ENCODE measurements at regions not wholly inside any gene's neighbourhood (a gene's known extent, or its start where the extent isn't known, plus 50 kb on each side); places are given as distances from the start of the nearest gene placed in this dataset.

DNA sequence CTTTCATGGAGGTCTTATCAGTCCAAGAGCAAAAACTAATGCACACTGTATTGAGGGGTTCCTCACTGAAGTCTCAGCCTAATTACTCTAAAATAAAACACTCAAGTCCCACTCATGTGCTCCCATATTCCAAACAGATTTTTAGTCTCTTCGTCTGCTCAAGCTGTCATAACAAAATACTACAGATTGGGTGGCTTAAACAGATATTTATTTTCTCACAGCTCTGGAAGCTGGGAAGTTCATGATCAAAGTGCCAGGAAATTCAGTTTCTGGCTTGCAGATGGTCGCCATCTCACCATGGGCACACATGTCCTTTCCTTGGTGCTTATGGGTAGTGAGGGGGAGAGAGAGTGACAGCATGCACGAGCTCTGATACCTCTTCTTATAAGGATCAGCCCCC, 147.5 kb downstream of the ANXA2 start:
- no peaks in the 10 kb centered on the region for H3K9me3 ChIP-seq (ENCODE audit: control insufficient read depth, insufficient read depth, low read depth, low read length)
- DNase-seq (ENCODE audit: low read depth in 2 of 2): no peak
- no peaks in the 10 kb centered on the region for H3K79me2 ChIP-seq (ENCODE audit: control insufficient read depth, insufficient read depth, low read length)
- H3K9ac ChIP-seq (ENCODE audit: insufficient read depth, low read length): no peak overlapping the region
- H3K4me3 ChIP-seq (replicated peaks in 1 of 4; ENCODE audit: control extremely low read depth in 1 of 4, insufficient read depth in 1 of 4, low read depth in 3 of 4, low read length in 4 of 4): no peak overlapping the region
- no peaks in the 10 kb centered on the region for H4K20me1 ChIP-seq (ENCODE audit: control insufficient read depth, extremely low read depth, insufficient read depth, low read length)
- no peak overlapping the region for H3K4me2 ChIP-seq (ENCODE audit: extremely low read depth, insufficient read depth, low read length)
- TF ChIP-seq, protein P1, sequence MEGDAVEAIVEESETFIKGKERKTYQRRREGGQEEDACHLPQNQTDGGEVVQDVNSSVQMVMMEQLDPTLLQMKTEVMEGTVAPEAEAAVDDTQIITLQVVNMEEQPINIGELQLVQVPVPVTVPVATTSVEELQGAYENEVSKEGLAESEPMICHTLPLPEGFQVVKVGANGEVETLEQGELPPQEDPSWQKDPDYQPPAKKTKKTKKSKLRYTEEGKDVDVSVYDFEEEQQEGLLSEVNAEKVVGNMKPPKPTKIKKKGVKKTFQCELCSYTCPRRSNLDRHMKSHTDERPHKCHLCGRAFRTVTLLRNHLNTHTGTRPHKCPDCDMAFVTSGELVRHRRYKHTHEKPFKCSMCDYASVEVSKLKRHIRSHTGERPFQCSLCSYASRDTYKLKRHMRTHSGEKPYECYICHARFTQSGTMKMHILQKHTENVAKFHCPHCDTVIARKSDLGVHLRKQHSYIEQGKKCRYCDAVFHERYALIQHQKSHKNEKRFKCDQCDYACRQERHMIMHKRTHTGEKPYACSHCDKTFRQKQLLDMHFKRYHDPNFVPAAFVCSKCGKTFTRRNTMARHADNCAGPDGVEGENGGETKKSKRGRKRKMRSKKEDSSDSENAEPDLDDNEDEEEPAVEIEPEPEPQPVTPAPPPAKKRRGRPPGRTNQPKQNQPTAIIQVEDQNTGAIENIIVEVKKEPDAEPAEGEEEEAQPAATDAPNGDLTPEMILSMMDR (conservative IDR thresholded peaks at IDR 0.05 in 1 of 2, IDR thresholded peaks at IDR 0.05 in 1 of 2; ENCODE audit: low read depth in 1 of 2, low read length in 2 of 2): no peak
- no peak for TF ChIP-seq EZH2 (IDR thresholded peaks at IDR 0.05; ENCODE audit: low read length, missing control alignments)
- no peak overlapping the region for H3K27ac ChIP-seq (ENCODE audit: insufficient read depth, low read length)
- H2AFZ ChIP-seq (ENCODE audit: low read length): no peak overlapping the region
- H3K4me1 ChIP-seq (ENCODE audit: control insufficient read depth, extremely low read depth, insufficient read depth, low read length): no peaks in the 10 kb centered on the region
- no peaks in the 10 kb centered on the region for H3K36me3 ChIP-seq (ENCODE audit: control insufficient read depth, insufficient read depth, low read length)
- no peaks in the 10 kb centered on the region for H3K27me3 ChIP-seq (ENCODE audit: control insufficient read depth, insufficient read depth, low read length)

DNA sequence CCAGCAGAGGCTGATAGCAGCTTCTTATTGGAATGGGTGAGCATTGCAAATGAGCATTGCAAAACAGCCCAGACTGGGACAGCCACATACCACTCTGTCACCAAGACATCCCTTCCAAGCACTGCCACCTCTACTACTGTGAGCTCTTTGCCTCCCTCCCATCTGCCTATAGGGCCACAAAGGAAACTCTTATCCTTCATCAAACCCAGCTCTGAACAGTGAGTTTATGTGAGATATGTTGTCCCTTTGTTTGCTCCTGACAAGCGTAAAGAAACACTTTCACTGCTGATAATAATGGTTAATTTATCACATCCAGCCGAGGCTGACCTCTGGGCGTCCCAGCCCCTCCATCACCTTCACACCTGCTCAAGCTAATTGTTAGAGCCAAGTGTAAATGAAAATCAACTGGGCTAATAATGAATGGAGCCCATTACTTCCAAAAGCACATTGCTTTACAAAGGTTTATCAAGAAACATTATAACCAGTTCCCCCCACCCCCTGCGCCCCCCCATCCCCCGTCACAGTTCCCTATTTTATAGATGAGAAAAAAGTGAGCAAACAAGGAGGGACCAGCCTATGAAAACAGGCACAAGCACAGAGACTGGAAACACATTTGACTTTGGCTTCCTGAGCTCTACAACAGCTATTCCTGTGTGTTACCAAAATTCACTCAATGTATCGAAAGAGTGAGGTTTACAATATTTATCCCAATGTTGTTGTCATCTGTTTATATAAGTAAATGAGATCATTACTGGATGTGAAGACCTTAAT, 146.3 kb downstream of the ANXA2 start:
- Histone ChIP-seq H4K20me1 (ENCODE audit: control insufficient read depth, extremely low read depth, insufficient read depth, low read length) (no peaks in the 10 kb centered on the region), H3K27me3 (ENCODE audit: control insufficient read depth, insufficient read depth, low read length) (no peaks in the 10 kb centered on the region), H3K36me3 (ENCODE audit: control insufficient read depth, insufficient read depth, low read length) (no peaks in the 10 kb centered on the region), H3K4me3 (replicated peaks in 1 of 4; ENCODE audit: control extremely low read depth in 1 of 4, insufficient read depth in 1 of 4, low read depth in 3 of 4, low read length in 4 of 4) (no peak overlapping the region), H3K4me1 (ENCODE audit: control insufficient read depth, extremely low read depth, insufficient read depth, low read length) (no peaks in the 10 kb centered on the region), H3K27ac (ENCODE audit: insufficient read depth, low read length) (no peak overlapping the region), H3K9me3 (ENCODE audit: control insufficient read depth, insufficient read depth, low read depth, low read length) (no peaks in the 10 kb centered on the region), H3K9ac (ENCODE audit: insufficient read depth, low read length) (no peak overlapping the region), H3K4me2 (ENCODE audit: extremely low read depth, insufficient read depth, low read length) (no peak overlapping the region), H2AFZ (ENCODE audit: low read length) (no peak overlapping the region), H3K79me2 (ENCODE audit: control insufficient read depth, insufficient read depth, low read length) (no peaks in the 10 kb centered on the region)
- DNase-seq (ENCODE audit: low read depth in 2 of 2): no peak
- no peak for TF ChIP-seq EZH2 (IDR thresholded peaks at IDR 0.05; ENCODE audit: low read length, missing control alignments)
- TF ChIP-seq, protein P1 (conservative IDR thresholded peaks at IDR 0.05 in 1 of 2, IDR thresholded peaks at IDR 0.05 in 1 of 2; ENCODE audit: low read depth in 1 of 2, low read length in 2 of 2): no peak

DNA sequence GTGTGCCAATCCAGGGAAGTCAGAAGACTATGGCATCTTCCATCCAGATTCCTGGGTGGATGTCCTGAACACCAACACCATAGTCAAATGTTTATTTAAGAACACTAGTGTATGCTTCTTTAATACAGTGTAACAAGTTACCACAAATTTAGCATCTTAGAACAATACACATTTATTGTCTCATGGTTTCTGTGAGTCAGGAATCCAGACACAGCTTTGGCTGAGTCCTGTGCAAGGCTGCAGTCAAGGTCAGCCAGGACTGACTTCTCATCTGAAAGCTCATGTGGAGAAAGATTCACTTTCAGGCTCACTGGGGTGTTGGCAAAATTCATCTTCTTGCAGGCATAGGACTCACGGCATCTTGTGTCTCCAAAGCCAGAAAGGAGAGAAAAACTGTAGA, 143.4 kb downstream of the ANXA2 start:
- Histone ChIP-seq H3K4me3 (replicated peaks in 1 of 4; ENCODE audit: control extremely low read depth in 1 of 4, insufficient read depth in 1 of 4, low read depth in 3 of 4, low read length in 4 of 4) (no peak overlapping the region), H3K79me2 (ENCODE audit: control insufficient read depth, insufficient read depth, low read length) (no peaks in the 10 kb centered on the region), H3K9me3 (ENCODE audit: control insufficient read depth, insufficient read depth, low read depth, low read length) (no peaks in the 10 kb centered on the region), H3K27me3 (ENCODE audit: control insufficient read depth, insufficient read depth, low read length) (no peaks in the 10 kb centered on the region), H3K27ac (ENCODE audit: insufficient read depth, low read length) (no peak overlapping the region), H2AFZ (ENCODE audit: low read length) (no peak overlapping the region), H3K9ac (ENCODE audit: insufficient read depth, low read length) (no peak overlapping the region), H3K4me2 (ENCODE audit: extremely low read depth, insufficient read depth, low read length) (no peak overlapping the region), H3K4me1 (ENCODE audit: control insufficient read depth, extremely low read depth, insufficient read depth, low read length) (no peaks in the 10 kb centered on the region), H4K20me1 (ENCODE audit: control insufficient read depth, extremely low read depth, insufficient read depth, low read length) (no peaks in the 10 kb centered on the region), H3K36me3 (ENCODE audit: control insufficient read depth, insufficient read depth, low read length) (no peaks in the 10 kb centered on the region)
- TF ChIP-seq, protein P1 (conservative IDR thresholded peaks at IDR 0.05 in 1 of 2, IDR thresholded peaks at IDR 0.05 in 1 of 2; ENCODE audit: low read depth in 1 of 2, low read length in 2 of 2): no peak
- TF ChIP-seq EZH2 (IDR thresholded peaks at IDR 0.05; ENCODE audit: low read length, missing control alignments): no peak
- DNase-seq (ENCODE audit: low read depth in 2 of 2): no peak

All from fibroblast of lung (primary cell).